Progenitor cell of endocrine pancreas (in vitro differentiated cells): ENCODE measurements at regions not wholly inside any gene's neighbourhood (a gene's known extent, or its start where the extent isn't known, plus 50 kb on each side); places are given as distances from the start of the nearest gene placed in this dataset.

ENCODE experiments used
- DNase-seq: peaks from one replicate; pipeline ENCODE4 v3.0.0; 2021; ENCODE audit warnings: low spot score; ENCODE audit not compliant: unreplicated experiment
- H3K27ac Mint-ChIP-seq: 2 replicates; pipeline ENCODE4 v1.8.0; 2021; ENCODE audit warnings: mild to moderate bottlenecking, moderate library complexity, mixed read lengths
- H3K27me3 Mint-ChIP-seq: 2 replicates; pipeline ENCODE4 v1.8.0; 2021; ENCODE audit warnings: mixed read lengths
- H3K36me3 Mint-ChIP-seq: 2 replicates; pipeline ENCODE4 v1.8.0; 2022; ENCODE audit warnings: mixed read lengths; ENCODE audit not compliant: insufficient read depth
- H3K4me1 Mint-ChIP-seq: 2 replicates; pipeline ENCODE4 v1.8.0; 2021; ENCODE audit warnings: low read depth, mixed read lengths
- H3K4me3 Mint-ChIP-seq: 2 replicates; pipeline ENCODE4 v1.8.0; 2021; ENCODE audit warnings: low read depth, mild to moderate bottlenecking, moderate library complexity, mixed read lengths
- H3K9me3 Mint-ChIP-seq: 2 replicates; pipeline ENCODE4 v1.8.0; 2021; ENCODE audit warnings: low read depth, mixed read lengths
- CTCF ChIP-seq: fragments of 200-600 bp; sonication (generic); IDR thresholded peaks from one replicate; pipeline ENCODE4 v1.5.0; 2021; ENCODE audit warnings: antibody characterized with exemption, mild to moderate bottlenecking; ENCODE audit not compliant: unreplicated experiment

- TF ChIP-seq CTCF: no peak
- Mint-ChIP-seq H3K9me3 (peaks cover 7% of the 10 kb centered on the region), H3K4me3 (no peak overlapping the region), H3K36me3 (no peaks in the 10 kb centered on the region), H3K27ac (no peak overlapping the region), H3K27me3 (no peaks in the 10 kb centered on the region), H3K4me1 (no peaks in the 10 kb centered on the region)
- no peak for DNase-seq
Measured at GRCh38 chr10:59464483-59464882, 102.1 kb upstream of the FAM13C start.

- Mint-ChIP-seq H3K9me3 (peaks cover 4% of the 10 kb centered on the region), H3K27me3 (no peaks in the 10 kb centered on the region), H3K36me3 (no peaks in the 10 kb centered on the region), H3K27ac (no peak overlapping the region), H3K4me1 (no peaks in the 10 kb centered on the region), H3K4me3 (no peak overlapping the region)
- no peak for DNase-seq
- no peak for TF ChIP-seq CTCF
Measured at GRCh38 chr10:59463909-59464308, 101.6 kb upstream of the FAM13C start.

- H3K9me3 Mint-ChIP-seq: no peaks in the 10 kb centered on the region
- no peak overlapping the region for H3K27ac Mint-ChIP-seq
- no peaks in the 10 kb centered on the region for H3K36me3 Mint-ChIP-seq
- no peak for DNase-seq
- H3K27me3 Mint-ChIP-seq: no peaks in the 10 kb centered on the region
- no peak overlapping the region for H3K4me3 Mint-ChIP-seq
- no peaks in the 10 kb centered on the region for H3K4me1 Mint-ChIP-seq
- TF ChIP-seq CTCF: no peak
Measured at GRCh38 chr10:59460601-59461000, 98.3 kb upstream of the FAM13C start.

- no peaks in the 10 kb centered on the region for H3K27me3 Mint-ChIP-seq
- H3K4me3 Mint-ChIP-seq: no peak overlapping the region
- no peaks in the 10 kb centered on the region for H3K9me3 Mint-ChIP-seq
- no peak for DNase-seq
- no peak for TF ChIP-seq CTCF
- no peaks in the 10 kb centered on the region for H3K36me3 Mint-ChIP-seq
- H3K27ac Mint-ChIP-seq: no peak overlapping the region
- H3K4me1 Mint-ChIP-seq: no peaks in the 10 kb centered on the region
Measured at GRCh38 chr10:59456199-59456598, 93.8 kb upstream of the FAM13C start.

GRCh38 chr10:59454171-59454919, 92.0 kb upstream of the FAM13C start:
- peaks cover 3% of the 10 kb centered on the region for H3K9me3 Mint-ChIP-seq
- no peak overlapping the region for H3K4me3 Mint-ChIP-seq
- TF ChIP-seq CTCF: no peak
- no peaks in the 10 kb centered on the region for H3K36me3 Mint-ChIP-seq
- no peaks in the 10 kb centered on the region for H3K27me3 Mint-ChIP-seq
- no peak for DNase-seq
- no peaks in the 10 kb centered on the region for H3K4me1 Mint-ChIP-seq
- H3K27ac Mint-ChIP-seq: no peak overlapping the region
